ENCODE measurements at regions not wholly inside any gene's neighbourhood (a gene's known extent, or its start where the extent isn't known, plus 50 kb on each side); places are given as distances from the start of the nearest gene placed in this dataset.

- Histone ChIP-seq H3K4me3 (ENCODE audit: low read length) (no peak overlapping the region), H3K4me1 (ENCODE audit: insufficient read depth, low read length) (no peaks in the 10 kb centered on the region), H3K9me3 (ENCODE audit: low read length) (no peaks in the 10 kb centered on the region), H3K36me3 (ENCODE audit: insufficient read depth, low read length) (no peaks in the 10 kb centered on the region), H3K27ac (ENCODE audit: low read depth, low read length) (no peak overlapping the region), H3K27me3 (ENCODE audit: insufficient read depth, low read length, poor library complexity, severe bottlenecking) (no peaks in the 10 kb centered on the region)
- H3K4me1 Mint-ChIP-seq = no peaks in the 10 kb centered on the region
- H3K9me3 Mint-ChIP-seq = no peaks in the 10 kb centered on the region
- H3K36me3 Mint-ChIP-seq = no peaks in the 10 kb centered on the region
- no peak overlapping the region for H3K4me3 Mint-ChIP-seq
- H3K27me3 Mint-ChIP-seq = peaks cover 8 to 9% of the 10 kb centered on the region in 2 donors
- DNase-seq = no peak
- POLR2A ChIA-PET = no interaction called here
- H3K27ac Mint-ChIP-seq = no peak overlapping the region
- CTCF ChIA-PET = interaction anchor here (1.3 kb wide), 1 partner anchor 166 kb away, joined by 3 read pairs; no protein-coding TSS in a partner anchor
These were observed 108.0 kb upstream of the PDE7B start for GRCh38 chr6:135743476-135743875.

- H3K9me3 Mint-ChIP-seq = no peaks in the 10 kb centered on the region
- no peaks in the 10 kb centered on the region for H3K4me1 Mint-ChIP-seq
These were observed 103.3 kb upstream of the PDE7B start for GRCh38 chr6:135748189-135748588.

GRCh38 chr6:135750081-135750480 is 101.4 kb upstream of the PDE7B start:
- Mint-ChIP-seq H3K9me3 (no peaks in the 10 kb centered on the region), H3K27ac (no peak overlapping the region), H3K36me3 (no peaks in the 10 kb centered on the region), H3K27me3 (peaks cover 6 to 20% of the 10 kb centered on the region in 2 donors), H3K4me1 (no peaks in the 10 kb centered on the region), H3K4me3 (no peak overlapping the region)
- Histone ChIP-seq H3K27me3 (ENCODE audit: insufficient read depth, low read length, poor library complexity, severe bottlenecking) (no peaks in the 10 kb centered on the region), H3K9me3 (ENCODE audit: low read length) (no peaks in the 10 kb centered on the region), H3K36me3 (ENCODE audit: insufficient read depth, low read length) (no peaks in the 10 kb centered on the region), H3K4me3 (ENCODE audit: low read length) (no peak overlapping the region), H3K27ac (ENCODE audit: low read depth, low read length) (no peak overlapping the region), H3K4me1 (ENCODE audit: insufficient read depth, low read length) (no peaks in the 10 kb centered on the region)
- DNase-seq = no peak
- ChIA-PET CTCF (no interaction called here), POLR2A (no interaction called here)

More at GRCh38 chr6:135748189-135748588, 103.3 kb upstream of the PDE7B start:
- ChIA-PET POLR2A (no interaction called here), CTCF (no interaction called here)
- no peak overlapping the region for H3K27ac Mint-ChIP-seq
- Histone ChIP-seq H3K27me3 (ENCODE audit: insufficient read depth, low read length, poor library complexity, severe bottlenecking) (no peaks in the 10 kb centered on the region), H3K4me3 (ENCODE audit: low read length) (no peak overlapping the region), H3K36me3 (ENCODE audit: insufficient read depth, low read length) (no peaks in the 10 kb centered on the region), H3K9me3 (ENCODE audit: low read length) (no peaks in the 10 kb centered on the region), H3K27ac (ENCODE audit: low read depth, low read length) (no peak overlapping the region), H3K4me1 (ENCODE audit: insufficient read depth, low read length) (no peaks in the 10 kb centered on the region)
- H3K4me3 Mint-ChIP-seq = no peak overlapping the region
- no peak for DNase-seq
- H3K27me3 Mint-ChIP-seq = peaks cover 9 to 20% of the 10 kb centered on the region in 2 donors
- no peaks in the 10 kb centered on the region for H3K36me3 Mint-ChIP-seq

- no peaks in the 10 kb centered on the region for H3K4me1 ChIP-seq (ENCODE audit: insufficient read depth, low read length)
- Mint-ChIP-seq H3K4me3 (no peak overlapping the region), H3K9me3 (no peaks in the 10 kb centered on the region), H3K36me3 (no peaks in the 10 kb centered on the region), H3K4me1 (no peaks in the 10 kb centered on the region), H3K27me3 (peaks cover 6 to 17% of the 10 kb centered on the region in 2 donors), H3K27ac (no peak overlapping the region)
- CTCF ChIA-PET = no interaction called here
- H3K27me3 ChIP-seq (ENCODE audit: insufficient read depth, low read length, poor library complexity, severe bottlenecking) = no peaks in the 10 kb centered on the region
- no peak overlapping the region for H3K4me3 ChIP-seq (ENCODE audit: low read length)
- no peaks in the 10 kb centered on the region for H3K36me3 ChIP-seq (ENCODE audit: insufficient read depth, low read length)
- H3K27ac ChIP-seq (ENCODE audit: low read depth, low read length) = no peak overlapping the region
- POLR2A ChIA-PET = no interaction called here
- no peaks in the 10 kb centered on the region for H3K9me3 ChIP-seq (ENCODE audit: low read length)
- no peak for DNase-seq
These were observed 98.3 kb upstream of the PDE7B start for GRCh38 chr6:135753196-135753595.

- no peaks in the 10 kb centered on the region for H3K4me1 Mint-ChIP-seq
- DNase-seq = no peak
- peaks cover 0 to 2% (median 0%) of the 10 kb centered on the region in 5 donors for H3K9me3 Mint-ChIP-seq
- no peaks in the 10 kb centered on the region for H3K36me3 Mint-ChIP-seq
- Histone ChIP-seq H3K27ac (ENCODE audit: low read depth, low read length) (no peak overlapping the region), H3K4me1 (ENCODE audit: insufficient read depth, low read length) (no peaks in the 10 kb centered on the region), H3K27me3 (ENCODE audit: insufficient read depth, low read length, poor library complexity, severe bottlenecking) (no peaks in the 10 kb centered on the region), H3K4me3 (ENCODE audit: low read length) (no peak overlapping the region), H3K36me3 (ENCODE audit: insufficient read depth, low read length) (no peaks in the 10 kb centered on the region), H3K9me3 (ENCODE audit: low read length) (no peaks in the 10 kb centered on the region)
- H3K27ac Mint-ChIP-seq = no peak overlapping the region
- H3K27me3 Mint-ChIP-seq = no peaks in the 10 kb centered on the region
- ChIA-PET CTCF (interaction anchor here (1.5 kb wide), 1 partner anchor 149 kb away, joined by 9 read pairs; no protein-coding TSS in a partner anchor), POLR2A (no interaction called here)
- H3K4me3 Mint-ChIP-seq = no peak overlapping the region
These were observed 91.7 kb upstream of the PDE7B start for GRCh38 chr6:135759831-135760230.

- H3K4me3 Mint-ChIP-seq = no peak overlapping the region
- no peak overlapping the region for H3K4me3 ChIP-seq (ENCODE audit: low read length)
- no peaks in the 10 kb centered on the region for H3K9me3 ChIP-seq (ENCODE audit: low read length)
- ChIA-PET POLR2A (no interaction called here), CTCF (no interaction called here)
- no peaks in the 10 kb centered on the region for H3K36me3 Mint-ChIP-seq
- no peaks in the 10 kb centered on the region for H3K4me1 ChIP-seq (ENCODE audit: insufficient read depth, low read length)
- peaks cover 0 to 2% (median 0%) of the 10 kb centered on the region in 5 donors for H3K9me3 Mint-ChIP-seq
- DNase-seq = no peak
- H3K27me3 Mint-ChIP-seq = peaks cover 4 to 19% of the 10 kb centered on the region in 2 donors
- H3K36me3 ChIP-seq (ENCODE audit: insufficient read depth, low read length) = no peaks in the 10 kb centered on the region
- H3K27ac Mint-ChIP-seq = no peak overlapping the region
- H3K27ac ChIP-seq (ENCODE audit: low read depth, low read length) = no peak overlapping the region
- H3K4me1 Mint-ChIP-seq = no peaks in the 10 kb centered on the region
- no peaks in the 10 kb centered on the region for H3K27me3 ChIP-seq (ENCODE audit: insufficient read depth, low read length, poor library complexity, severe bottlenecking)
These were observed 77.5 kb upstream of the PDE7B start for GRCh38 chr6:135774006-135774405.

GRCh38 chr6:135779213-135779612 is 72.3 kb upstream of the PDE7B start:
- Mint-ChIP-seq H3K36me3 (no peaks in the 10 kb centered on the region), H3K4me1 (no peaks in the 10 kb centered on the region), H3K4me3 (no peak overlapping the region), H3K9me3 (peaks cover 0 to 1% (median 0%) of the 10 kb centered on the region in 5 donors), H3K27me3 (peaks cover 15 to 31% of the 10 kb centered on the region in 2 donors), H3K27ac (no peak overlapping the region)
- Histone ChIP-seq H3K4me1 (ENCODE audit: insufficient read depth, low read length) (no peaks in the 10 kb centered on the region), H3K9me3 (ENCODE audit: low read length) (no peaks in the 10 kb centered on the region), H3K27ac (ENCODE audit: low read depth, low read length) (no peak overlapping the region), H3K27me3 (ENCODE audit: insufficient read depth, low read length, poor library complexity, severe bottlenecking) (no peaks in the 10 kb centered on the region), H3K36me3 (ENCODE audit: insufficient read depth, low read length) (no peaks in the 10 kb centered on the region), H3K4me3 (ENCODE audit: low read length) (no peak overlapping the region)
- POLR2A ChIA-PET = no interaction called here
- no peak for DNase-seq
- CTCF ChIA-PET = no interaction called here

- Mint-ChIP-seq H3K36me3 (no peaks in the 10 kb centered on the region), H3K4me3 (no peak overlapping the region), H3K4me1 (no peaks in the 10 kb centered on the region), H3K27me3 (peaks cover 15 to 31% of the 10 kb centered on the region in 2 donors), H3K9me3 (peaks cover 0 to 1% (median 0%) of the 10 kb centered on the region in 5 donors), H3K27ac (no peak overlapping the region)
- POLR2A ChIA-PET = no interaction called here
- H3K36me3 ChIP-seq (ENCODE audit: insufficient read depth, low read length) = no peaks in the 10 kb centered on the region
- H3K4me3 ChIP-seq (ENCODE audit: low read length) = no peak overlapping the region
- no peaks in the 10 kb centered on the region for H3K27me3 ChIP-seq (ENCODE audit: insufficient read depth, low read length, poor library complexity, severe bottlenecking)
- CTCF ChIA-PET = no interaction called here
- no peaks in the 10 kb centered on the region for H3K4me1 ChIP-seq (ENCODE audit: insufficient read depth, low read length)
- no peak overlapping the region for H3K27ac ChIP-seq (ENCODE audit: low read depth, low read length)
- H3K9me3 ChIP-seq (ENCODE audit: low read length) = no peaks in the 10 kb centered on the region
- DNase-seq = no peak
These were observed 71.2 kb upstream of the PDE7B start for GRCh38 chr6:135780326-135780725.

- no peaks in the 10 kb centered on the region for H3K4me1 ChIP-seq (ENCODE audit: insufficient read depth, low read length)
- Mint-ChIP-seq H3K27me3 (peaks cover 12 to 23% of the 10 kb centered on the region in 2 donors), H3K4me3 (no peak overlapping the region), H3K36me3 (no peaks in the 10 kb centered on the region), H3K4me1 (no peaks in the 10 kb centered on the region), H3K27ac (no peak overlapping the region), H3K9me3 (peaks cover 0 to 1% (median 0%) of the 10 kb centered on the region in 5 donors)
- ChIA-PET CTCF (no interaction called here), POLR2A (no interaction called here)
- no peaks in the 10 kb centered on the region for H3K27me3 ChIP-seq (ENCODE audit: insufficient read depth, low read length, poor library complexity, severe bottlenecking)
- no peak for DNase-seq
- H3K4me3 ChIP-seq (ENCODE audit: low read length) = no peak overlapping the region
- no peaks in the 10 kb centered on the region for H3K9me3 ChIP-seq (ENCODE audit: low read length)
- H3K36me3 ChIP-seq (ENCODE audit: insufficient read depth, low read length) = no peaks in the 10 kb centered on the region
- H3K27ac ChIP-seq (ENCODE audit: low read depth, low read length) = no peak overlapping the region
These were observed 69.0 kb upstream of the PDE7B start for GRCh38 chr6:135782546-135782945.
